HL-60/S4 treated with retinoic acid at 250 ng/mL for 4 days and 3 days (cell line): ENCODE measurements at regions not wholly inside any gene's neighbourhood (a gene's known extent, or its start where the extent isn't known, plus 50 kb on each side); places are given as distances from the start of the nearest gene placed in this dataset.
"Not testable (repeated sequence)": the region's sequence is repeated elsewhere in the genome, so short reads cannot be mapped to it uniquely, and the experiment has no call there.

Experiments
- in situ Hi-C: fragments of 300-500 bp; cut with MboI; formaldehyde crosslinking; loops from 2 replicates; pipeline ENCODE4 v1.7.0; 2022; ENCODE audit warnings: low sequenced_read_pairs

- in situ Hi-C loops: no loop called here
Observed at GRCh38 chr7:13068032-13068431, 380.6 kb downstream of the ARL4A start.

GRCh38 chr7:13069841-13070240 lies 382.4 kb downstream of the ARL4A start:
- in situ Hi-C loops: no loop called here

- in situ Hi-C loops: no loop called here
Observed at GRCh38 chr7:13072014-13072413, 384.6 kb downstream of the ARL4A start.

- in situ Hi-C loops: no loop called here
Observed at GRCh38 chr7:13077466-13077865, 390.0 kb downstream of the ARL4A start.

GRCh38 chr7:13078105-13078504 lies 390.7 kb downstream of the ARL4A start:
- in situ Hi-C loops: no loop called here

GRCh38 chr7:13090959-13091358 lies 403.5 kb downstream of the ARL4A start:
- in situ Hi-C loops: no loop called here

- in situ Hi-C loops: no loop called here
Observed at GRCh38 chr7:13091974-13092707, 404.7 kb downstream of the ARL4A start.

GRCh38 chr7:13092708-13093005 lies 405.2 kb downstream of the ARL4A start:
- in situ Hi-C loops: no loop called here

- in situ Hi-C loops: no loop called here
Observed at GRCh38 chr7:13093160-13093559, 405.7 kb downstream of the ARL4A start.

- in situ Hi-C loops: no loop called here
Observed at GRCh38 chr7:13097499-13097898, 410.1 kb downstream of the ARL4A start.

- in situ Hi-C loops: no loop called here
Observed at GRCh38 chr7:13098161-13098560, 410.7 kb downstream of the ARL4A start.

- in situ Hi-C loops: no loop called here
Observed at GRCh38 chr7:13099154-13099795, 411.8 kb downstream of the ARL4A start.

GRCh38 chr7:13104128-13104527 lies 416.7 kb downstream of the ARL4A start:
- in situ Hi-C loops: no loop called here

GRCh38 chr7:13105209-13105608 lies 417.8 kb downstream of the ARL4A start:
- in situ Hi-C loops: no loop called here

GRCh38 chr7:13106513-13106912 lies 419.1 kb downstream of the ARL4A start:
- in situ Hi-C loops: no loop called here

- in situ Hi-C loops: no loop called here
Observed at GRCh38 chr7:13107291-13107690, 419.9 kb downstream of the ARL4A start.

- in situ Hi-C loops: no loop called here
Observed at GRCh38 chr7:13108061-13108460, 420.6 kb downstream of the ARL4A start.

GRCh38 chr7:13109201-13109600 lies 421.8 kb downstream of the ARL4A start:
- in situ Hi-C loops: no loop called here

GRCh38 chr7:13110107-13110506 lies 422.7 kb downstream of the ARL4A start:
- in situ Hi-C loops: no loop called here

- in situ Hi-C loops: no loop called here
Observed at GRCh38 chr7:13111230-13111629, 423.8 kb downstream of the ARL4A start.

- in situ Hi-C loops: not testable (repeated sequence)
Observed at GRCh38 chr7:13114240-13114639, 426.8 kb downstream of the ARL4A start.

- in situ Hi-C loops: no loop called here
Observed at GRCh38 chr7:13115157-13115772, 427.8 kb downstream of the ARL4A start.
